PC-9 (cell line): ENCODE measurements at regions not wholly inside any gene's neighbourhood (a gene's known extent, or its start where the extent isn't known, plus 50 kb on each side); places are given as distances from the start of the nearest gene placed in this dataset.

Source experiments
- BruUV-seq: library from RNA; stranded (reverse); fragments of 400-500 nt; replicated peaks from 2 replicates; lab custom pipeline; 2021; lab: Mats Ljungman, UMichigan
- CTCF ChIA-PET: fragments of 300-600 bp; sonication (Branson Sonifier 250); formaldehyde crosslinking; loops from one replicate; lab custom pipeline; 2022; ENCODE audit warnings: antibody characterized with exemption; lab: Charles Lee
- POLR2A ChIA-PET: fragments of 300-600 bp; sonication (Branson Sonifier 250); formaldehyde crosslinking; loops from one replicate; lab custom pipeline; 2022; ENCODE audit warnings: antibody characterized with exemption; ENCODE audit not compliant: unreplicated experiment; lab: Charles Lee
- DNase-seq, 2 experiments: peaks; one replicate each; pipeline versions ENCODE4 v3.0.0 to v3.0.0-alpha.2; 2015 to 2022; ENCODE audit warnings: mixed read lengths in 1 of 2
- H2AFZ ChIP-seq: fragments of 200-600 bp; sonication (generic); 2 replicates; pipeline ENCODE4 v1.8.1; 2017; ENCODE audit warnings: antibody characterized with exemption
- H3F3A ChIP-seq: fragments of 200-600 bp; sonication (generic); 2 replicates; pipeline ENCODE4 v1.8.1; 2017; ENCODE audit warnings: antibody characterized with exemption, mild to moderate bottlenecking, low read depth; ENCODE audit not compliant: insufficient read depth
- H3K27ac ChIP-seq: fragments of 200-600 bp; sonication (generic); 2 replicates; pipeline ENCODE4 v1.6.1; 2016; ENCODE audit warnings: mixed run types
- H3K27me3 ChIP-seq: fragments of 200-600 bp; sonication (generic); 2 replicates; pipeline ENCODE4 v1.6.1; 2016; ENCODE audit warnings: low read depth, mixed run types; ENCODE audit not compliant: insufficient read depth
- H3K36me3 ChIP-seq: fragments of 200-600 bp; sonication (generic); 2 replicates; pipeline ENCODE4 v1.6.1; 2016; ENCODE audit warnings: low read depth, mixed run types
- H3K4me1 ChIP-seq: fragments of 200-600 bp; sonication (generic); replicated peaks from 2 replicates; pipeline ENCODE4 v1.6.1; 2016; ENCODE audit warnings: mixed run types; ENCODE audit not compliant: insufficient read depth
- H3K4me2 ChIP-seq: fragments of 200-600 bp; sonication (generic); 2 replicates; pipeline ENCODE4 v1.6.1; 2017; ENCODE audit warnings: mixed run types
- H3K4me3 ChIP-seq: fragments of 200-600 bp; sonication (generic); 2 replicates; pipeline ENCODE4 v1.6.1; 2016; ENCODE audit warnings: mixed run types
- H3K79me2 ChIP-seq: fragments of 200-600 bp; sonication (generic); 2 replicates; pipeline ENCODE4 v1.6.1; 2017; ENCODE audit warnings: low read depth, mixed run types
- H3K9me2 ChIP-seq: fragments of 200-600 bp; sonication (generic); 2 replicates; pipeline ENCODE4 v1.8.1; 2017; ENCODE audit warnings: mild to moderate bottlenecking; ENCODE audit not compliant: insufficient read depth
- H3K9me3 ChIP-seq: fragments of 200-600 bp; sonication (generic); 2 replicates; pipeline ENCODE4 v1.8.1; 2016; ENCODE audit warnings: low read depth; ENCODE audit not compliant: insufficient read depth
- H4K20me1 ChIP-seq: fragments of 200-600 bp; sonication (generic); 2 replicates; pipeline ENCODE4 v1.8.1; 2017; ENCODE audit not compliant: insufficient read depth
- CTCF ChIP-seq: fragments of 200-600 bp; sonication (generic); conservative IDR thresholded peaks from 2 replicates; pipeline ENCODE4 v1.6.1; 2017; ENCODE audit warnings: mixed run types, antibody characterized with exemption, mild to moderate bottlenecking, moderate library complexity
- EZH2 ChIP-seq: fragments of 200-600 bp; sonication (generic); IDR thresholded peaks from 2 replicates; pipeline ENCODE4 v1.8.0; 2017; ENCODE audit warnings: antibody characterized with exemption, low read depth
- intact Hi-C: fragments of 100-400 bp; cut with micrococcal nuclease; formaldehyde crosslinking; loops from one replicate; pipeline ENCODE4 v1.10.0; 2022; ENCODE audit not compliant: unreplicated experiment

DNA sequence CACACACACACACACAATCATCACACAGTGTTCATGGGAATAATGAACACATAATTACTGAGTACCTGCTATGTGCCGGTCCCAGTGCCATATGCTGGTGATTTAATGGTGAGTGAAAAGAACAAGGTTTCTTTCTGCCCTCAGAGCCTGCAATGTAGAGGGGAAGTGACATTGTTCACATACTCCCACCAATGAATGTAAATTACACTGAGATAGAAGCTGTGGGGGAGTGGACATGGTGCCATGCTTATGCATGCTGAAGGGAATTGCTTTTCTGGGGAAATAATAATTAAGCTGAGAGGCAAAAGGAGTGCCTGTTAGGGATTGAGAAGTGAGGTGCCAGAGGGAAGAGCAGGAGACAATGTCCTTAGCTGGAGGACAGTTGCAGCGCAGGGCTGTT, 175.1 kb downstream of the MFSD1 start:
- H2AFZ ChIP-seq: no peak overlapping the region
- no peaks in the 10 kb centered on the region for H3K36me3 ChIP-seq
- TF ChIP-seq CTCF (no peak), EZH2 (no peak)
- H3K4me3 ChIP-seq: no peak overlapping the region
- no peak overlapping the region for H3K4me2 ChIP-seq
- ChIA-PET CTCF (no interaction called here), POLR2A (no interaction called here)
- BruUV-seq: no TSS peak
- H4K20me1 ChIP-seq: no peaks in the 10 kb centered on the region
- H3K27ac ChIP-seq: no peak overlapping the region
- intact Hi-C loops: no loop called here
- no peaks in the 10 kb centered on the region for H3K4me1 ChIP-seq
- H3F3A ChIP-seq: no peaks in the 10 kb centered on the region
- no peak for DNase-seq
- no peaks in the 10 kb centered on the region for H3K9me2 ChIP-seq
- H3K27me3 ChIP-seq: no peaks in the 10 kb centered on the region
- no peaks in the 10 kb centered on the region for H3K79me2 ChIP-seq
- H3K9me3 ChIP-seq: no peaks in the 10 kb centered on the region

GRCh38 chr3:158977497-158977896, 175.6 kb downstream of the MFSD1 start:
- POLR2A ChIA-PET: no interaction called here
- Histone ChIP-seq H4K20me1 (no peaks in the 10 kb centered on the region), H3K27ac (no peak overlapping the region), H3K4me3 (no peak overlapping the region), H3K4me1 (no peaks in the 10 kb centered on the region), H3K79me2 (no peaks in the 10 kb centered on the region), H3K36me3 (no peaks in the 10 kb centered on the region), H3F3A (no peaks in the 10 kb centered on the region), H3K9me3 (no peaks in the 10 kb centered on the region), H3K27me3 (no peaks in the 10 kb centered on the region), H3K9me2 (no peaks in the 10 kb centered on the region), H3K4me2 (no peak overlapping the region), H2AFZ (no peak overlapping the region)
- TF ChIP-seq CTCF (no peak), EZH2 (no peak)
- intact Hi-C loops: no loop called here
- CTCF ChIA-PET: no interaction called here
- DNase-seq: no peak
- BruUV-seq: no TSS peak

DNA sequence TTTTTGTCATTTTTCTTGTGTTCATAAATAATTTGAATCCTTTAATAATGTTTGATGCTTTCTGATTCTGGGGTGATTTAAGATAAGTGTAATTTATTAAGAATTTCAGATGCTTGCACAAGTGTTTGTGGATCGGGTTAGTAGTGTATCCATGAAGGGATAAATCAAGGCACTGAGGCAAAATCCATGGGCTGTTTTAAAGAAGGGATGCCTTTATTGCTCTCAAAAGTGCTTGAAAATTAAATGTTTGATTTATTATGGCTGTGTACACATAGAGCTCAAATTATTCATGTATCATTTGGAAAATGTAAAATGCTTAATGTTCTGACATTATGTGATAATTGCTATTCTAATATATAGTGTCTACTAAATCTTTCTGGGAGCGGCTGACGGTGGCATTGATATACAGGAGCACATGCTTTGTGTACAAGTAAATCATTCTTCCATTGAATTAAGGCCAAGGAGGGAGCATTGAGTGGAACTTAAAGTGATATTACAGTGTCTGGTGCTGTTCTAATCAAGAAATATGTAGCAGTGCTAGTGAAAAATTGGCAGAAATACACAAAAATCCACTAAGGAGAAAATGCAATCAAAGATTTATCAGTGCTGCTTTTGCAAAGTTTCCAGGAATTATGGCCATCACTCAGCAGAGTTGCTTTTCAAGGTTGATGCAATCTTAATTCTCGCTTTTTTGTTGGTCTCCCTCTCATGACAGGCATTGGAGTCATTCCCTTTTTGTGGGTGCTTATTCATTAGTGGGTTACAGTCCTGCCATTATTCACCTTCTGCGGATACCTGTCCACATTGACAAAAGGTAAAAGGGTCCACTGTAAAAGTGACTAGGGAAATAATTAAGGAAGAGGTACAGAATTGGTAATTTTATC, 181.6 kb downstream of the MFSD1 start:
- no peak for DNase-seq
- Histone ChIP-seq H2AFZ (no peak overlapping the region), H3K4me1 (no peaks in the 10 kb centered on the region), H3K9me2 (peaks cover 3% of the 10 kb centered on the region; the same call in 1 of the 2 replicates), H3K79me2 (no peaks in the 10 kb centered on the region), H3K9me3 (no peaks in the 10 kb centered on the region), H3K27ac (no peak overlapping the region), H3K4me2 (no peak overlapping the region), H3K36me3 (no peaks in the 10 kb centered on the region), H3K27me3 (no peaks in the 10 kb centered on the region), H3F3A (no peaks in the 10 kb centered on the region), H4K20me1 (no peaks in the 10 kb centered on the region), H3K4me3 (no peak overlapping the region)
- intact Hi-C loops: no loop called here
- TF ChIP-seq EZH2 (no peak), CTCF (no peak)
- CTCF ChIA-PET: interaction anchor here (0.6 kb wide), 1 partner anchor 620 kb away, joined by 3 read pairs; no protein-coding TSS in a partner anchor
- BruUV-seq: no TSS peak
- POLR2A ChIA-PET: no interaction called here
